ENCODE measurements at regions not wholly inside any gene's neighbourhood (a gene's known extent, or its start where the extent isn't known, plus 50 kb on each side); places are given as distances from the start of the nearest gene placed in this dataset.
A peak's percentile ranks its signal among the peaks of the same experiment; 100 is the strongest.

- no peak for DNase-seq
These were observed 180.5 kb upstream of the ZNF462 start for GRCh38 chr9:106682420-106682819.

- no peak for DNase-seq
These were observed 179.5 kb upstream of the ZNF462 start for GRCh38 chr9:106683454-106683853.

- no peak for DNase-seq
These were observed 177.8 kb upstream of the ZNF462 start for GRCh38 chr9:106684940-106685695.

DNA sequence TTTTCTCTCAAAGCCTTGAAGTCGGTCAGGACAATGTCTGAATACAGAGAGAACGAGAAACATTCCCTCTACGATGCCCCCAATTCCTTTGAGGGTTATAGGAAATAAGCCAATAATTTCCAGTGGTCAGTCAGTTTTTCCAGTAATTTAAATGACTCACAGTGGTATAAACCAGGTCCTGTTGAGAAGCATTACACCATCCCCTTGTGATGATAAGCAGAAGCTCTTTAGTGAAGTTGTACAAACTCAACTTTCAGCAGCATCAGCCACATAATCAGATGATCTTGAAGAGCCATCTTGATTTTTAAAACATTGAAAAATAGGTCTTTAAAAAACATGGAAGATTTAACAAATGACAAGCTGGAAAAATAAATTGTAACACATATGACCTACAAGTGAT, 173.9 kb upstream of the ZNF462 start:
- no peak for DNase-seq

DNA sequence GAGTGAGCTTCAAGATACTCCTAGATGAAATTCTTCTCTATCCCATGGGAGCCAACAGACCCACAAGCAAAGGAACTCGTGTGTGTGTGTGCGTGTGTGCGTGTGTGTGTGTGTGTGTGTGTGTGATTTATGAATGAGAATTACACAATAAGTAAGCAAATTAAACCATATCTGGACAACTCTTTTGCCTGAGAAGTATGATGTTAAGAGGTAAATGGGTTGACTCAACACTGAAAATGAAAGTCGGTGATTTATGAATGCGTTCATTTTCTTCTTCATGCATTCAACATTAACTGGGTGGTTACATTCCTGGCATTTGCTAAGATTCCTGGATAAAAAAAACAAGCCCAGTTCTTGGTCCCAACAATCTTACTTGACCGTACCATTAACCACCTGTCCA, 171.3 kb upstream of the ZNF462 start:
- DNase-seq, result no peak

DNA sequence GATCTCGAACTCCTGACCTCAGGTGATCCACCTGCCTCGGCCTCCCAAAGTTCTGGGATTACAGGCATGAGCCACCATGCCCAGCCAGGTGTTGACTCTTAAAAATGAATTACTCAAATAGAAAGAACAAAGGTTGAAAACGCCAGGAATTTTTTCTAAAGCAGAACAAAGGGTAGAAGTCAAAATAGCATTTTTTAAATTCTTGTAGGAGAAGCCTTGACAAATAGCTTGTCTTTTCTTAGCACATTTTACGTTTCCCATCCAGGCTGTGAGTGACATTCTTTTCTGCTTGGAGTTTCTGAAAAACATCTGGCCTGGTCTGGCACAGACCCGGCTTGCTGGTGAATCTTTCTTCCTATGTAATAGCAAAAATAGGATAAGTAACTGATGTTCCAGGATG, 169.4 kb upstream of the ZNF462 start:
- no peak for DNase-seq

- no peak for DNase-seq
These were observed 166.2 kb upstream of the ZNF462 start for GRCh38 chr9:106696804-106697203.

DNA sequence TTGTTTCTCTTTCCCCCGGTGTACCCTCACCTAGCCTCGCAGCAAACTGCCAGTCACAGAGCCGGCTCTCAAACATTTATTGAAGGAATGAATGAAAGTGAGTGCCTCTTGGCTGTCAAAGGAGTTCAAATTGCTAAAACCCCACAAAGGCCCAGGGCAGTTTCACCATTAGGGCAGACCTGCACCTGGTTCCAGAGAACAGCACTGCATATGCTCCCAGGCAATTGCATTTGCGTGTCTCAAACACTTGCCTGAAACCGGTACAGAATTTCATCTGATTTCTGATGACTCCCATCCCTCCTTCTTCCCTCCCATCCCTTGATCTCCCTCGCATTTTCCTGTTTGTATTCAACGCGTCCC, 165.6 kb upstream of the ZNF462 start:
- DNase-seq, result peak; percentile 62

DNA sequence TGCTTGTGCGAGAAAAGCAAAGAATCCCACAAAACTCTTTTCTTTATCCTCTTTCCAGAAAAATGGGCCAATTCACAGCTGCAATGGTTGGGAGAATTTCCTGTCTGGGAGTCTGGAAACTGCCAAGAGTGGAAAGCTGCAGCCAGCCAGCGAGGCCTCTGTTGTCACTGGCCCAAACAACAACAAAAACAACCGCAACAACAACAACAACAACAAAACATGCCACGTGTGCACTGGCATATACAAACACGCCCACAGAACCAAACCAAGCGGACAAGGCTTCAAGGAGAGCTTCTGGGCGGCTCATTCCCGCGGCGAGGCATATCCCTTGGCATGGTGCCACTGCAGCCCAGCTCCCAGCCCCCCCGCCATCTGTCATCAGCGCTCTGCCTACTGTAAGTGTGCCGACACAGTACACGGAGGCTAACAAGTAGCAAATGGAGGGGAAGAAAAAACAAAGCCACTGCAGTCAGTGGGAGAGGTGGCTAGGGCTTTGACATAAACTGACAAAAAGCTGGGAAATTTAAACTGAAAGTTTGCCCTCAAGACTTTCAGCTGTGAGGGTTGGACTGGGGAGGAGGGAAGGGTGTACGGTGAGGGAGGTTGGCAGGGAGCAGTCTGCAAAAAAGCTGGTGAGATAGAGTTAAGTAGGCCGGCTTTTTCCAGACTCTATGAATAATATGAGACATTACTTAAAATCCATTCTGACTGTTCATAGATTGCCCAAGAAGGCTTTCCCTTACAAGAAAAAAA, 165.0 kb upstream of the ZNF462 start:
- DNase-seq, result peak; percentile 18

DNA sequence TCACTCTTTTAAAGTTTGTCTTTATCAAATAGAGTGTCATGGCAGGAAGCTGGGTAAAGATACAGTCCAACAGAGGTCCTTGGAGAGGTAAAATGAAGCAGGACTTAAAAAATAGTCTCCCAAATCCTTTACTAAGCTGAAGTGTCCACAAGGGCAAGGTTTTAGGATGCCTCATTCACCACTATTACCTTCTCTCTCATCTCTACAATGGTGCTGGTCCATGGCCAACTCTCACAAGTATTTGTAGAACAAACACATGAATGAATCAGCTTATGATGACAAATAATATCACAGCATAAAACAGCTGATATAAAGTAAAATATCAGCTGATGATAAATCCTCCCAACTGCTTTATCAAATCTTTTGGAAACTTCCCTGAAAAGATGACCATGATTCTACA, 162.3 kb upstream of the ZNF462 start:
- no peak for DNase-seq

- DNase-seq, result no peak
These were observed 161.4 kb upstream of the ZNF462 start for GRCh38 chr9:106701611-106702010.

DNA sequence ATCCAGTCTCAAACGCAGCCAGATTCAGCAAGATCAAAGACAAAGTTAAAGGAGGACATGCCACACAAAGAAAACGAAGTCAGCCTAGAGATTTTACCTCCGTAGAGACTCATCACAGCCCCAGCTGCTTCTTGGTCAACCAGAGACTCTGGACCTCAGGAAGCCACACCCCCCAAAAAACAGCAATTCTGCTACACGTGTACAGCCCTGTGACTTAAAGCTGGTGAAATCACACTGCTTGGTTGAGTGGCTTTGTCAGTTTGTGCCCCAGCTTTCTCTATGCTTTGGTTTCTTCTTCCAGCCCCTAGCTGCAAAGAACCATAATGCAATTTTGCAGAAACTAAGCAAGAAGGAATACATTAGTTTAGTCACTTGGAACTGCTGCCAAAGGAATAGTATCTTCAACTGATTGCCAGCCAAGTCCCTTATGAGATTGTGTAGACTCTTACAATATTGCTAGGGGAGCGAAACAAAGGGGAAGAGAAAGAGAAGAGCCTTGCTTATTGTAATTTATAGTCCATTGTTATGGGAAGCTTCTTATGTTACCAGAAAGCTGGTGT, 158.8 kb upstream of the ZNF462 start:
- no peak for DNase-seq

GRCh38 chr9:106707291-106707690, 155.7 kb upstream of the ZNF462 start:
- DNase-seq, result no peak

DNA sequence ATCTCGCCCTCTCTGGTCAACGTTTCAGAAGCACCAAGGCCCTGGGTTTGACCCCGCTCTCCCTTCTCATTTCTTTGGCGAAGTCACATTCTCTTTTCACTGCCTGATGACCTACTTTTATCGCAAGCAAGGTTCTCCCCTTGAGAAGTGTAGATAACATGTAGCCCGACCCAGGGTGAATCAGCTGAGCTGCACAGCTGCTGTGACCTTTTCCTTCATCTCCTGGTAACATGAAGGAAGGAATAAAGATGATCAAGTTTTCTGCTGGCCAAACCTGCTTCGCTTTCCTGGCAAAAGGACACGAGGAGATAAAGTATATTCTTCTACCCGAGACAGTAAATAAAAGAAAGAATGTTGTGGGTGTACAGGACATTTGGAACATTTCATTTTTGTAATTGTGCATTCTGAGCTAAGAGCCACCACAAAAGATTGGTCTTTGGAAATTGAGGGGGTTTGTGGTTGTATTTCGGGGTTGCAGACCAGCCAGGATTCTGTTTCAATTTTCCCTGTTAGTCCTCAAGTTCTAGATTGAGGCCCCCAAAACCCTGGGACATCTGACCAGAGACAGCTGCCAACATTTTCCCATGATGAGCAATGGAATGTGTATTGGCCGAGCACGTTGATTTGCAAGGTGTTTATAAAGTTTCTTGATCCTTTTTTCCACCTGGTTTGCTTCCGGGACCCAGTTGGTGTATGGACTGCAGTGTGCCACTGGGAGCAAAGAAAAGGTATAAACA, 155.1 kb upstream of the ZNF462 start:
- DNase-seq, result no peak

- DNase-seq, result no peak
These were observed 154.4 kb upstream of the ZNF462 start for GRCh38 chr9:106708475-106709146.

DNA sequence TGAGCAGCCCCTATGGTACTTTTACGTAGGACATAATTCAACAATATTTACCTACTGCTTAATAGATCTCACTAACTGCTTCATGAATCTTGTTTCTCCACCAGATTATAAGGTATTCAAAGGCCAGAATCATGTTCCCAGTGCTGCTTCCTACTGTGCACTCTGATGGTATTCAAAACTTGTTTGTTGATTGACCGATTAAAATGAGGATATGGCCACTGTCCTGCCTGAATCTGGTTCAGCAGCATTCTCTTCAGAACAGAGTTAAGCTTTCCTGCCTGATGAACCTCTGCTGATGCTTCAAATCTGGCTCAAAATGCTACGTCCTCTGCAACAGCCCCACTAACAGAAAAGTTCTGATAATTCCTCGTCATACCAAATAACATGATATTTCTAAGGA, 150.7 kb upstream of the ZNF462 start:
- no peak for DNase-seq

DNA sequence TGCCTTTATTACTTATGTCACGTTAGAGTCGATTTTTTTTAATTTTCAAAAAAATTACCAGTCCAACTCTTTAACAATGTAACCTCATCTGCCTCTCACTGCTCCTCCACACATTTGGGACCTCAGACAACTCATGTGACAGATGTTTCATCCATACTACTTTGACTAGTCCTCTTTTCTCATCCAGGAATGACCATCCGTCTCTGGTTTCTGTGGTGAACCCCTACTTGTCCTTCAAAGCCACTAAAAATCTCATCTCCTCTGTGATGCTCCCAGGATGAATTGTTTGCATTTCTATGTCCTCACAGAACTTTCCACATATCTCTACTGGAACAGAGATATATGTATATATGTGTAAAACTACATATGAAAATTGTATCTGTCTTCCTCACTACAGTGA, 149.8 kb upstream of the ZNF462 start:
- DNase-seq, result no peak

- DNase-seq, result no peak
These were observed 146.1 kb upstream of the ZNF462 start for GRCh38 chr9:106716820-106717219.

GRCh38 chr9:106717686-106718085, 145.3 kb upstream of the ZNF462 start:
- no peak for DNase-seq

- no peak for DNase-seq
These were observed 144.0 kb upstream of the ZNF462 start for GRCh38 chr9:106718936-106719335.

- DNase-seq, result no peak
These were observed 140.8 kb upstream of the ZNF462 start for GRCh38 chr9:106722051-106722753.

DNA sequence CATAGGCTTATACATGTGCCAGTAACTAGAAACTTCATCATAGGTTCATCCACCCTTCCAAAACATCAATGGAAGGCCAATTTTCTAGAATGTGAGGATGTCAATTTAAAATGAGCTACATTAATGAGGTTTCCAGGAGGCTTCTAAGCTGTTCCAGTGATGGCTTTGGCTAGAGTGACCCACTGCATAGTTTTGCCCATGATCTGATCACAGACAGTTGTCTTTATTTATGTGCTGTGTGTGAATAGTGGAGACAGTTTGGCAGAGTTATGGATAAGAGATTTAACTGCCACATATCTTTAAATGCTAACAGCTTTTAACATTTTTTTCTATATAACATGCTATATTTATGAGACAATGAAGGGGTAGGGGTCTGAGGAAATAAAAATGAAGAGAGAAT, 139.0 kb upstream of the ZNF462 start:
- DNase-seq, result no peak
